Activated T-cell treated with anti-CD3 and anti-CD28 coated beads, Interleukin-2, amount 50 U/mL, for 72 hours (primary cell): ENCODE measurements at regions not wholly inside any gene's neighbourhood (a gene's known extent, or its start where the extent isn't known, plus 50 kb on each side); places are given as distances from the start of the nearest gene placed in this dataset.

Experiments used
- ATAC-seq, 2 donors: fragments of 150-1000 bp; cut with Tn5 transposase; replicated peaks in 1 of 2; 2 replicates each; pipeline ENCODE4 v1.10.0; 2021; ENCODE audit warnings: moderate library complexity in 2 of 2, mild to moderate bottlenecking in 1 of 2
- DNase-seq, 2 donors: peaks; one replicate each; pipeline ENCODE4 v3.0.0; 2021 to 2022; ENCODE audit warnings: mixed read lengths in 1 of 2
- H3K27ac Mint-ChIP-seq: one replicate; pipeline ENCODE4 v1.8.0; 2022; ENCODE audit warnings: mild to moderate bottlenecking, moderate library complexity, mixed read lengths
- H3K27me3 Mint-ChIP-seq: one replicate; pipeline ENCODE4 v1.8.0; 2022; ENCODE audit warnings: low read depth, mixed read lengths
- H3K36me3 Mint-ChIP-seq, 2 donors: one replicate each; pipeline ENCODE4 v1.8.0; 2022; ENCODE audit warnings: mixed read lengths in 2 of 2, mild to moderate bottlenecking in 1 of 2; ENCODE audit not compliant: insufficient read depth in 2 of 2
- H3K4me1 Mint-ChIP-seq: one replicate; pipeline ENCODE4 v1.8.0; 2022; ENCODE audit warnings: low read depth, mixed read lengths
- H3K4me3 Mint-ChIP-seq, 2 donors: one replicate each; pipeline ENCODE4 v1.8.0; 2022; ENCODE audit warnings: mild to moderate bottlenecking in 2 of 2, mixed read lengths in 2 of 2, moderate library complexity in 2 of 2
- H3K9me3 Mint-ChIP-seq, 2 donors: one replicate each; pipeline ENCODE4 v1.8.0; 2022; ENCODE audit warnings: mixed read lengths in 2 of 2

DNA sequence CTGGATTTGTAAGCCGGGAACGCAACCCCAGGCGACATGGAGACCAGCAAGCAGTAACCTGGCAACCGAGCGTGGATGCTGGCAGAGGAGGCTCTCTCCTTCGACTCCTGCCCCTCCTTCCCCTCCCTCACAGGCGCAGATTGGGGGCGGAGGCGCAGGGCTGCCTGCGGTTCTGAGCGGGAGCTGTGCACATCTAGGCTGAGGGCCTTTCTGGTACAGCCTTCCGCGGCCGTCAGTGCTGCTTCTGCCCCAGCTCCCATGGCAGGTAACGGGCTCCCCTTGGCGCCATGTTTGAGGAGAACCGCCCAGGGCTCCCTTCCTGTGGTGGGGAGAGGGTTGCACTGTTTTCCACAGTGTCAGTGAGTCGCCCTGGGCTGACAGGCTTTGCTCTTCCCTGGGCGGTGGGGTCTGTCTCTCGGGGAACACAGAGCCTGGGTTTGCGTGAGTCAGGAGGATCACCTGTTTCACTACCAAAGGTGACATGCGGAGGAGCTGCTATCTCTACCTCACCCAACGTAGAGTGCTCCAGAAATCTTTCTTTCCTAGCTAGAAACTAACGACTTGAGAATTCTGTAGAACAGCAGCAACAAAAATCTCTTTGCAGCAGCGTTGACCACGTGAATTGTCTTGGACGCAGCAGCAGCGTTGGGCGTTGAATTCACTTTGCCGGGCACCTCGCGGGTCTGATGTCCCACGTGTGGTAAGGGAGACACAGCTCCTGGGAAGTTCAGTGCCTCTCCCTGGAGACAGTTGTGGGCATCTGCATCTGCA lies 154.8 kb upstream of the COBL start:
- Mint-ChIP-seq H3K27me3 (peaks cover 19% of the 10 kb centered on the region), H3K4me1 (peaks cover 9% of the 10 kb centered on the region), H3K36me3 (no peaks in the 10 kb centered on the region), H3K27ac (no peak overlapping the region), H3K4me3 (peak overlapping the region; percentile 29 to 66), H3K9me3 (peaks cover 0 to 1% of the 10 kb centered on the region in 2 donors)
- DNase-seq (no peak), ATAC-seq (peak in 1 of 2 donors; percentile 32)

DNA sequence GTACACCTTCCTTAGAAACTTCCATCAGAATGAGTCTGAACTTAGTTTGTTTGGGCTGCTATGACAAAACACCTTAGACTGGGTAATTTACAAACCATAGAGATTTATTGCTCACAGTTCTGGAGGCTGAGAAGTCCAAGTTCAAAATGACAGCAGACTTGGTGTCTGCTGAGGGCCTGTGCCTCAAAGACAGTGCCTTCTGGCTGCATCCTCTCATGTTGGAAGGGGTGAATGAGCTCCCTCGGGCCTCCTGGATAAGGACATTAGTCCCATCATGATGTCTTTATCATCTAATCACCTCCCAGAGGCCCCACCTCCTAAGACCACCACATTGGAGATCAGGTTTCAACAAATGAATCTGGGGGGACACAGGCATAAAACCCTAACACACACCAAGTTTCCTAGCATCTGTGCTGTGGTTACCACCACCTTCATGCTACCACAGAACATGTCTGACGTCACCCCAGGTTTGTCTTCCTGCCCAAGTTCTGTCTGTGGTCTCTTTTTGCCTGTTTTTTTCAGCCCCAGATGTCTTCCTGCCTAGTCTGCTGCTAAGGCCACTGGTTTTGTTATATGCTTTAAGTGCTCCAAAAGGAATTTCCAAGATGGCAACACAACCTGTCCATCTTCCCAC lies 150.9 kb upstream of the COBL start:
- Mint-ChIP-seq H3K4me1 (peaks cover 9% of the 10 kb centered on the region), H3K36me3 (no peaks in the 10 kb centered on the region), H3K4me3 (no peak overlapping the region), H3K27me3 (peaks cover 18% of the 10 kb centered on the region), H3K27ac (no peak overlapping the region), H3K9me3 (peaks cover 0 to 4% of the 10 kb centered on the region in 2 donors)
- ATAC-seq: peak; percentile 78 to 83
- peak; percentile 17 to 35 for DNase-seq

DNA sequence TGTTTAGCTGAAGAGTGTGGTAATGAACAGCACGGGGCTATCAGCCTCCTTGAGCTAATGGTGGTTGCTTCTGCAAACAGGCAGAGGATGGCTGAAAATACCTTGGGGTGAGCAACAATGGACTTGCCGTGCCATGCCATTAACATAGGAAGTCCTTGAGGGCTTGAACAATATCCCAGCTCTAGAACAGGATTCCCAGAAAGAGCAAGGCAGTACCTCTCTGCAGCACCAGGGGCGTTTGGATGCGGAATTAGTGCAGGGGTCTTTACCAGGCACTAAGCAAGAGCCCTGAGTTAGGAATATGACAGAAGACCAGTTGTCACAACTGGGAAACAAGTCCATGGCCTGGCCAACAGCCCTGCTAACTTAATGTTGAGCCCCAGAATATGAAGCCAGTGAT lies 143.2 kb upstream of the COBL start:
- H3K36me3 Mint-ChIP-seq: no peaks in the 10 kb centered on the region
- peaks cover 0 to 3% of the 10 kb centered on the region in 2 donors for H3K9me3 Mint-ChIP-seq
- no peak for DNase-seq
- no peak for ATAC-seq
- no peak overlapping the region for H3K27ac Mint-ChIP-seq
- no peaks in the 10 kb centered on the region for H3K4me1 Mint-ChIP-seq
- no peak overlapping the region for H3K4me3 Mint-ChIP-seq
- H3K27me3 Mint-ChIP-seq: no peaks in the 10 kb centered on the region

DNA sequence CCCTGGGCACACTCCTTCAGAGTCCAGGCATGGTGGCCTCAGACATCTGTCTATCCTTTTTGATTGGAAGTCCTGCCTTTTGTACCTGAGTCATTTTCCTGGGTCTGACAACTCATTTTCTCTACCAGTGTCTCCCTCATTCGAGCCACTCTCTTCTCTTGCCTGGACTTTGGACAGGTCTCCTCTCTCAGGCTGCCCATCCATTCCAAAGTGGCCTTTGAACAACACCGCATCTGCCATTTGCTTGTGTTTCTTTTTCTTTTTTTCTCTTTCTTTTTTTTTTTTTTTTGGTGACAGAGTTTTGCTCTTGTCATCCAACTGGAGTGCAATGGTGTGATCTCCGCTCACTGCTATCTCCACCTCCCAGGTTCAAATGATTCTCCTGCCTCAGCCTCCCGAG lies 142.1 kb upstream of the COBL start:
- ATAC-seq (no peak), DNase-seq (no peak)
- no peak overlapping the region for H3K4me3 Mint-ChIP-seq
- no peaks in the 10 kb centered on the region for H3K36me3 Mint-ChIP-seq
- no peaks in the 10 kb centered on the region for H3K4me1 Mint-ChIP-seq
- no peaks in the 10 kb centered on the region for H3K27me3 Mint-ChIP-seq
- no peak overlapping the region for H3K27ac Mint-ChIP-seq
- H3K9me3 Mint-ChIP-seq: no peaks in the 10 kb centered on the region

GRCh38 chr7:51457079-51457478 lies 140.5 kb upstream of the COBL start:
- Mint-ChIP-seq H3K27me3 (no peaks in the 10 kb centered on the region), H3K36me3 (no peaks in the 10 kb centered on the region), H3K27ac (no peak overlapping the region), H3K9me3 (no peaks in the 10 kb centered on the region), H3K4me1 (no peaks in the 10 kb centered on the region), H3K4me3 (no peak overlapping the region)
- DNase-seq (no peak), ATAC-seq (no peak)

DNA sequence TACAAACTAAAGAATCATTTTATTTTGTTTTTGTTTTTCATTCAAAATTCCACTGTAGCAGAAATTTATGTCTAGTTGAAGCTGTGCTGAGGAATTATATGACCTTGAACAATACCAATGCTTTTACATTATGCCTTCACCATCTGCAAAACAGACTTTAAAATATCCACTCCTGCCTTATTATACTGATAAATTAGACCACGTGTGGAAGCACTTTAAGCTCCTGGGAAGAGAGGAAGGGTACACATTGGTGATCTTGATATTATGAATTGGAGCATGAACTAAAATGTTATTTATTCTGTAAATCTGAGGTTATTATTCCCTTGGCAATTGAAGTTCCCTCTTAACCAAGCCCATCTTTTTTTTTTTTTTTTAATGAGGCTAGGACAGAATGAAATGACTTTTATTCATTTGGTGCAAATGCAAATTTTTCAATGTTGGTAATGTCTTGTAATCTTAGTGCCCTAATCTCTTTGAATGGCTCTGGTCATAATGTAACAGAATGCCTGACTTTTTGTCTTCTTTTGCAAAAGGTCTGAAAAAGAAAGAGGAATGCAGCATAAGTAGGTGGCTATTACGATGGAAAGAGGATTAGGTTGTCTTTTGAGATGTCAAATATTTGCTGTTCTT lies 139.9 kb upstream of the COBL start:
- no peak overlapping the region for H3K27ac Mint-ChIP-seq
- no peaks in the 10 kb centered on the region for H3K27me3 Mint-ChIP-seq
- ATAC-seq: no peak

DNA sequence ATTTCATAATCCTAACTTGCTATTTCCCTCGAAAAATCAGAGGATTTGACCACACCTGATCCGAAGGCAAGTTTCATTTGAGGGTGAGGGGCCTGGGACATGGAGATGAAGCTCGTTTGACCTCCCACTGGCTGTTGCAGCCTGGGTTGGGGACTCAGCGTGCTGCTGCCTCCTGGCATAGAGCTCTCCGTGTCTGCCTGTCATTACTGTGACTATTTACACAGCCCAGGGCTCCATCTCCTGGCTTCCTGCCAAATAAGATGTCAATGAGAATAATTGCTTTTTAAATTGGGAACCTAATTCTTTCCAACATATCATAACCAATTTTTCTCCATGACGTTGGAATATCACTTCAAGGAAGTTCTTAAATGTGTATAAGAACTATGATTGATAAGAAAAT lies 139.3 kb upstream of the COBL start:
- H3K4me1 Mint-ChIP-seq: no peaks in the 10 kb centered on the region
- no peaks in the 10 kb centered on the region for H3K9me3 Mint-ChIP-seq
- H3K4me3 Mint-ChIP-seq: no peak overlapping the region
- DNase-seq (no peak), ATAC-seq (no peak)
- H3K27ac Mint-ChIP-seq: no peak overlapping the region
- H3K27me3 Mint-ChIP-seq: no peaks in the 10 kb centered on the region
- no peaks in the 10 kb centered on the region for H3K36me3 Mint-ChIP-seq

More for the DNA sequence above, 139.9 kb upstream of the COBL start:
- Mint-ChIP-seq H3K4me3 (no peak overlapping the region), H3K36me3 (no peaks in the 10 kb centered on the region), H3K4me1 (no peaks in the 10 kb centered on the region), H3K9me3 (no peaks in the 10 kb centered on the region)
- DNase-seq: no peak

GRCh38 chr7:51455513-51455912 lies 138.9 kb upstream of the COBL start:
- H3K27me3 Mint-ChIP-seq: no peaks in the 10 kb centered on the region
- ATAC-seq (no peak), DNase-seq (no peak)
- H3K27ac Mint-ChIP-seq: no peak overlapping the region
- H3K4me1 Mint-ChIP-seq: no peaks in the 10 kb centered on the region
- H3K4me3 Mint-ChIP-seq: no peak overlapping the region
- H3K9me3 Mint-ChIP-seq: no peaks in the 10 kb centered on the region
- H3K36me3 Mint-ChIP-seq: no peaks in the 10 kb centered on the region

DNA sequence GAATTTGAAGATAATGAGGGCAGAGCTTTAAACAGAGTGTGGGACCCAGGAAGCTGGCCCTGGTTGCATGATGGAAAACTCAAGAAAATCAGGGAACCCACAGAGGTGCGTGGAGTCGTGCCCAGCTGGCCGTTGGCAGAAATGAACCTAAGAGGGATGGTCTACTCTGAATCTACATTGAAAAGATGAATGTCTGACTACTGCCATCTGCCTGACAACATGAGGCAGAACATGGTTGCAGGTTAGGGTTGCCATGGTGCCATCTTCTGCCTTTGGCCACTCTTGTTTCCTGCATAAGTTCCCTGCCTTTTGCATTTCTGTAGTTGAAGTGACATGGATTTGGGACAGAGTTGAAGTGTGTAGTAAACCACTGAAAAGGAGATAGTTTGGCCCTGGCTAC lies 138.5 kb upstream of the COBL start:
- Mint-ChIP-seq H3K27ac (no peak overlapping the region), H3K27me3 (no peaks in the 10 kb centered on the region), H3K36me3 (no peaks in the 10 kb centered on the region), H3K9me3 (no peaks in the 10 kb centered on the region), H3K4me1 (no peaks in the 10 kb centered on the region), H3K4me3 (no peak overlapping the region)
- no peak for DNase-seq
- no peak for ATAC-seq

DNA sequence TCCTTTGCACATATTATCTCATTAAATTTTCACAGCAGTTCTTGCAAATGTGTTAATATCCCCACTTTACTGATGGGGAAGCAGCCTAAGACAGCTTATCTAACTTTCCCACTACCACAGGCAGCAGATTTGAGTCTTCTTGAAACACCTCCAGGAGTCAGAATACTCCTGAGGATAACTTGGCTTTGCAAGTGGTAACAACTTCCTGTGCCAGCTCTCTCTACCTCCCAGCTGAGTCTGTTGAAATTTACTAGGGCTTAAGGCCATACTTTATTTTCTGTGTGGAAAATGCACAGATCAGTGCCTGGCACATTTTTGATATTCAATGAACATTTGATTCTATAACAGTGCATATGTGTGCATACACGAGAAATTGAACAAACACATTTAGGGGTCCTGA lies 136.1 kb upstream of the COBL start:
- DNase-seq: no peak
- H3K4me1 Mint-ChIP-seq: no peaks in the 10 kb centered on the region
- no peaks in the 10 kb centered on the region for H3K36me3 Mint-ChIP-seq

GRCh38 chr7:51451751-51452476 lies 135.3 kb upstream of the COBL start:
- ATAC-seq (no peak), DNase-seq (no peak)
- H3K36me3 Mint-ChIP-seq: no peaks in the 10 kb centered on the region
- no peak overlapping the region for H3K27ac Mint-ChIP-seq
- no peaks in the 10 kb centered on the region for H3K9me3 Mint-ChIP-seq
- H3K27me3 Mint-ChIP-seq: peaks cover 5% of the 10 kb centered on the region
- no peak overlapping the region for H3K4me3 Mint-ChIP-seq
- H3K4me1 Mint-ChIP-seq: no peaks in the 10 kb centered on the region

More for the DNA sequence above, 136.1 kb upstream of the COBL start:
- Mint-ChIP-seq H3K27me3 (peaks cover 3% of the 10 kb centered on the region), H3K4me3 (no peak overlapping the region), H3K9me3 (no peaks in the 10 kb centered on the region), H3K27ac (no peak overlapping the region)
- ATAC-seq: no peak

DNA sequence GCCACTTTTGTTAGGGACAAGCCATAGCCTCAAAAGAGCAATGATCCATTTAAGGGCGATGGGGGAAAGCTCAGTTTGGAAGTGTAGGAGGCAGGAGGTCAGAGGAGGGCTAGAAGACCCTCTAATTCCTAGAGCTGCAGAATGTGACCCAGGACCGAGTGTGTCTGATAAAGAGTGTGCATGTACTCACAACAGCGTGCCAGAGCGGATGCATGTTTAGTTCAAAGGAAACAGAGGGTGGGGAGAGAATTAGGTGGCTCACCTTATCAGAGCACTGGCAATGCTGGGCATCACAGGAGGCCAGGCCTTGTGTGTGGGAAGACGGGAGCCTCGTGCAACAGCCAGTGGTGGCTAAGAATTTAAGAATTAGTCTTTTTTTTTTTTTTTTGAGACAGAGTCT lies 133.9 kb upstream of the COBL start:
- peaks cover 5% of the 10 kb centered on the region for H3K27me3 Mint-ChIP-seq
- no peak for ATAC-seq

GRCh38 chr7:51446785-51447184 lies 130.2 kb upstream of the COBL start:
- H3K4me3 Mint-ChIP-seq: no peak overlapping the region
- H3K9me3 Mint-ChIP-seq: peaks cover 0 to 4% of the 10 kb centered on the region in 2 donors
- H3K27ac Mint-ChIP-seq: no peak overlapping the region
- no peaks in the 10 kb centered on the region for H3K36me3 Mint-ChIP-seq
- ATAC-seq (no peak), DNase-seq (no peak)
- H3K27me3 Mint-ChIP-seq: peaks cover 5% of the 10 kb centered on the region
- H3K4me1 Mint-ChIP-seq: no peaks in the 10 kb centered on the region

More for the DNA sequence above, 133.9 kb upstream of the COBL start:
- no peak overlapping the region for H3K4me3 Mint-ChIP-seq
- H3K27ac Mint-ChIP-seq: no peak overlapping the region
- H3K36me3 Mint-ChIP-seq: no peaks in the 10 kb centered on the region
- no peaks in the 10 kb centered on the region for H3K4me1 Mint-ChIP-seq
- no peak for DNase-seq
- H3K9me3 Mint-ChIP-seq: no peaks in the 10 kb centered on the region
